ENCODE measurements at regions not wholly inside any gene's neighbourhood (a gene's known extent, or its start where the extent isn't known, plus 50 kb on each side); places are given as distances from the start of the nearest gene placed in this dataset.

- Histone ChIP-seq H3K9me2 (replicated peaks; ENCODE audit: low read length) (no peaks in the 10 kb centered on the region), H3K4me1 (ENCODE audit: insufficient read depth, low read length) (no peaks in the 10 kb centered on the region), H2AFZ (ENCODE audit: low read length) (no peak overlapping the region), H3K79me2 (ENCODE audit: low read length) (no peaks in the 10 kb centered on the region), H3K4me3 (ENCODE audit: low read length) (no peak overlapping the region), H3K27ac (ENCODE audit: low read length) (no peak overlapping the region), H3K9ac (ENCODE audit: low read length) (no peak overlapping the region), H3K9me3 (ENCODE audit: low read length) (no peaks in the 10 kb centered on the region), H3K27me3 (ENCODE audit: low read length) (no peaks in the 10 kb centered on the region), H3K36me3 (ENCODE audit: low read depth, low read length) (no peaks in the 10 kb centered on the region), H3K4me2 (ENCODE audit: low read length) (no peak overlapping the region), H4K20me1 (ENCODE audit: low read length) (no peaks in the 10 kb centered on the region), H3F3A (ENCODE audit: low read length, unreplicated experiment) (no peaks in the 10 kb centered on the region)
- ChIA-PET POLR2A (ENCODE audit: unreplicated experiment) (no interaction called here), CTCF (no interaction called here)
- DNase-seq (no peak), ATAC-seq (no peak)
- intact Hi-C loops (cut with micrococcal nuclease): no loop called here
- TF ChIP-seq CTCF (conservative IDR thresholded peaks at IDR 0.05; ENCODE audit: low read depth, low read length) (no peak), EZH2phosphoT487 (IDR thresholded peaks at IDR 0.05; ENCODE audit: borderline replicate concordance, low read length) (no peak), EZH2 (IDR thresholded peaks at IDR 0.05; ENCODE audit: low read length, unreplicated experiment) (no peak)
- BruUV-seq (replicated peaks): no TSS peak
Observed at GRCh38 chr5:126104951-126105350, 318.3 kb upstream of the GRAMD2B start.

- H3K79me2 ChIP-seq (ENCODE audit: low read length): no peaks in the 10 kb centered on the region
- BruUV-seq (replicated peaks): no TSS peak
- H4K20me1 ChIP-seq (ENCODE audit: low read length): no peaks in the 10 kb centered on the region
- no peak overlapping the region for H3K4me2 ChIP-seq (ENCODE audit: low read length)
- intact Hi-C loops (cut with micrococcal nuclease): no loop called here
- H3K9ac ChIP-seq (ENCODE audit: low read length): no peak overlapping the region
- H2AFZ ChIP-seq (ENCODE audit: low read length): no peak overlapping the region
- DNase-seq: peak; percentile 37
- TF ChIP-seq EZH2 (IDR thresholded peaks at IDR 0.05; ENCODE audit: low read length, unreplicated experiment) (no peak), CTCF (conservative IDR thresholded peaks at IDR 0.05; ENCODE audit: low read depth, low read length) (no peak), EZH2phosphoT487 (IDR thresholded peaks at IDR 0.05; ENCODE audit: borderline replicate concordance, low read length) (no peak)
- no peaks in the 10 kb centered on the region for H3F3A ChIP-seq (ENCODE audit: low read length, unreplicated experiment)
- CTCF ChIA-PET: no interaction called here
- H3K36me3 ChIP-seq (ENCODE audit: low read depth, low read length): no peaks in the 10 kb centered on the region
- H3K4me3 ChIP-seq (ENCODE audit: low read length): no peak overlapping the region
- no peaks in the 10 kb centered on the region for H3K4me1 ChIP-seq (ENCODE audit: insufficient read depth, low read length)
- H3K9me3 ChIP-seq (ENCODE audit: low read length): no peaks in the 10 kb centered on the region
- H3K27ac ChIP-seq (ENCODE audit: low read length): no peak overlapping the region
- H3K9me2 ChIP-seq (replicated peaks; ENCODE audit: low read length): no peaks in the 10 kb centered on the region
- no peaks in the 10 kb centered on the region for H3K27me3 ChIP-seq (ENCODE audit: low read length)
- peak; percentile 40; the same call in 1 of the 2 replicates for ATAC-seq
- POLR2A ChIA-PET (ENCODE audit: unreplicated experiment): no interaction called here
Observed at GRCh38 chr5:126106029-126106428, 317.2 kb upstream of the GRAMD2B start.

- no TSS peak for BruUV-seq (replicated peaks)
- ATAC-seq: no peak
- Histone ChIP-seq H3K9me3 (ENCODE audit: low read length) (no peaks in the 10 kb centered on the region), H3K4me1 (ENCODE audit: insufficient read depth, low read length) (no peaks in the 10 kb centered on the region), H3F3A (ENCODE audit: low read length, unreplicated experiment) (no peaks in the 10 kb centered on the region), H3K4me2 (ENCODE audit: low read length) (no peak overlapping the region), H3K9ac (ENCODE audit: low read length) (no peak overlapping the region), H3K27ac (ENCODE audit: low read length) (no peak overlapping the region), H3K79me2 (ENCODE audit: low read length) (no peaks in the 10 kb centered on the region), H3K9me2 (replicated peaks; ENCODE audit: low read length) (no peaks in the 10 kb centered on the region), H3K27me3 (ENCODE audit: low read length) (no peaks in the 10 kb centered on the region), H4K20me1 (ENCODE audit: low read length) (no peaks in the 10 kb centered on the region), H3K4me3 (ENCODE audit: low read length) (no peak overlapping the region), H2AFZ (ENCODE audit: low read length) (no peak overlapping the region), H3K36me3 (ENCODE audit: low read depth, low read length) (no peaks in the 10 kb centered on the region)
- POLR2A ChIA-PET (ENCODE audit: unreplicated experiment): no interaction called here
- no peak for DNase-seq
- intact Hi-C loops (cut with micrococcal nuclease): no loop called here
- CTCF ChIA-PET: no interaction called here
- TF ChIP-seq EZH2phosphoT487 (IDR thresholded peaks at IDR 0.05; ENCODE audit: borderline replicate concordance, low read length) (no peak), EZH2 (IDR thresholded peaks at IDR 0.05; ENCODE audit: low read length, unreplicated experiment) (no peak), CTCF (conservative IDR thresholded peaks at IDR 0.05; ENCODE audit: low read depth, low read length) (no peak)
Observed at GRCh38 chr5:126107381-126107780, 315.8 kb upstream of the GRAMD2B start.
